ENCODE measurements at regions not wholly inside any gene's neighbourhood (a gene's known extent, or its start where the extent isn't known, plus 50 kb on each side); places are given as distances from the start of the nearest gene placed in this dataset.

GRCh38 chr17:36808180-36808661 lies 129.1 kb upstream of the LHX1 start:
- no peak for DNase-seq (ENCODE audit: low read depth)
- peak overlapping the region; percentile 28 for H3K4me3 ChIP-seq (ENCODE audit: low read depth, low read length)
- no peak for TF ChIP-seq CTCF (conservative IDR thresholded peaks at IDR 0.05; ENCODE audit: low read depth, low read length)

- no peak overlapping the region for H3K4me3 ChIP-seq (ENCODE audit: low read depth, low read length)
- no peak for TF ChIP-seq CTCF (conservative IDR thresholded peaks at IDR 0.05; ENCODE audit: low read depth, low read length)
- DNase-seq (ENCODE audit: low read depth) = no peak
Observed at GRCh38 chr17:36812762-36813161, 124.5 kb upstream of the LHX1 start.

- TF ChIP-seq CTCF (conservative IDR thresholded peaks at IDR 0.05; ENCODE audit: low read depth, low read length) = no peak
- no peak for DNase-seq (ENCODE audit: low read depth)
- H3K4me3 ChIP-seq (ENCODE audit: low read depth, low read length) = no peak overlapping the region
Observed at GRCh38 chr17:36813357-36813756, 123.9 kb upstream of the LHX1 start.

- DNase-seq (ENCODE audit: low read depth) = no peak
- TF ChIP-seq CTCF (conservative IDR thresholded peaks at IDR 0.05; ENCODE audit: low read depth, low read length) = no peak
Observed at GRCh38 chr17:36813957-36814563, 123.2 kb upstream of the LHX1 start.

GRCh38 chr17:36814958-36815357 lies 122.3 kb upstream of the LHX1 start:
- TF ChIP-seq CTCF (conservative IDR thresholded peaks at IDR 0.05; ENCODE audit: low read depth, low read length) = no peak
- DNase-seq (ENCODE audit: low read depth) = no peak
- no peak overlapping the region for H3K4me3 ChIP-seq (ENCODE audit: low read depth, low read length)

More at GRCh38 chr17:36813957-36814563, 123.2 kb upstream of the LHX1 start:
- H3K4me3 ChIP-seq (ENCODE audit: low read depth, low read length) = no peak overlapping the region

- TF ChIP-seq CTCF (conservative IDR thresholded peaks at IDR 0.05; ENCODE audit: low read depth, low read length) = no peak
- no peak for DNase-seq (ENCODE audit: low read depth)
Observed at GRCh38 chr17:36816214-36816906, 120.9 kb upstream of the LHX1 start.

GRCh38 chr17:36816907-36817288 lies 120.4 kb upstream of the LHX1 start:
- H3K4me3 ChIP-seq (ENCODE audit: low read depth, low read length) = no peak overlapping the region
- no peak for TF ChIP-seq CTCF (conservative IDR thresholded peaks at IDR 0.05; ENCODE audit: low read depth, low read length)
- no peak for DNase-seq (ENCODE audit: low read depth)

More at GRCh38 chr17:36816214-36816906, 120.9 kb upstream of the LHX1 start:
- H3K4me3 ChIP-seq (ENCODE audit: low read depth, low read length) = no peak overlapping the region

All from epithelial cell of proximal tubule (primary cell).